ENCODE measurements at regions not wholly inside any gene's neighbourhood (a gene's known extent, or its start where the extent isn't known, plus 50 kb on each side); places are given as distances from the start of the nearest gene placed in this dataset.

DNA sequence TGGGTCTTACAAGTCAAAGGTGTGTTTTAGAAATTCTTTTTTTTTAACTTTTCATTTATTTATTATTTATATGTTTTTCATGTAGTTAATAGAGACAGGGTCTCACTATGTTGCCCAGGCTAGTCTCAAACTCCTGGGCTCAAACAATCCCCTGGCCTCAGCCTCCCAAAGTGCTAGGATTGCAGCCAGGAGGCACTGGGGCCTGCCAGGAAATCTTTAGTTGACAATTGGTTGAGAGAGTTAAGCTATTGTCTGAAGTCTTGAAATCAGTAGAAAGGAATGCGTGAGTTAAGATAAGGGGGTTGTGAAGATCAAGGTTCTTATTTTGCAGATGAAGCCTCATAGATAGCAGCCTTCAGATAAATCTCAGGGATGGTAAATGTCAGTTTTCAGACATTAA is 245.4 kb upstream of the GALNT17 start:
- TF ChIP-seq POLR2A (IDR thresholded peaks at IDR 0.05) (no peak), POLR2AphosphoS5 (IDR thresholded peaks at IDR 0.05) (no peak)
- TF ChIP-seq, protein P1, sequence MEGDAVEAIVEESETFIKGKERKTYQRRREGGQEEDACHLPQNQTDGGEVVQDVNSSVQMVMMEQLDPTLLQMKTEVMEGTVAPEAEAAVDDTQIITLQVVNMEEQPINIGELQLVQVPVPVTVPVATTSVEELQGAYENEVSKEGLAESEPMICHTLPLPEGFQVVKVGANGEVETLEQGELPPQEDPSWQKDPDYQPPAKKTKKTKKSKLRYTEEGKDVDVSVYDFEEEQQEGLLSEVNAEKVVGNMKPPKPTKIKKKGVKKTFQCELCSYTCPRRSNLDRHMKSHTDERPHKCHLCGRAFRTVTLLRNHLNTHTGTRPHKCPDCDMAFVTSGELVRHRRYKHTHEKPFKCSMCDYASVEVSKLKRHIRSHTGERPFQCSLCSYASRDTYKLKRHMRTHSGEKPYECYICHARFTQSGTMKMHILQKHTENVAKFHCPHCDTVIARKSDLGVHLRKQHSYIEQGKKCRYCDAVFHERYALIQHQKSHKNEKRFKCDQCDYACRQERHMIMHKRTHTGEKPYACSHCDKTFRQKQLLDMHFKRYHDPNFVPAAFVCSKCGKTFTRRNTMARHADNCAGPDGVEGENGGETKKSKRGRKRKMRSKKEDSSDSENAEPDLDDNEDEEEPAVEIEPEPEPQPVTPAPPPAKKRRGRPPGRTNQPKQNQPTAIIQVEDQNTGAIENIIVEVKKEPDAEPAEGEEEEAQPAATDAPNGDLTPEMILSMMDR (IDR thresholded peaks at IDR 0.05): no peak

Data from upper lobe of left lung (tissue), 4 donors.